Caco-2 (cell line): ENCODE measurements at regions not wholly inside any gene's neighbourhood (a gene's known extent, or its start where the extent isn't known, plus 50 kb on each side); places are given as distances from the start of the nearest gene placed in this dataset.

Experiments
- BruUV-seq: library from RNA; stranded (reverse); fragments of 400-500 nt; replicated peaks from 2 replicates; lab custom pipeline; 2021; lab: Mats Ljungman, UMichigan
- CTCF ChIA-PET: fragments of 300-600 bp; sonication (Branson Sonifier 250); formaldehyde crosslinking; loops from one replicate; lab custom pipeline; 2022; ENCODE audit warnings: antibody characterized with exemption; lab: Charles Lee
- POLR2A ChIA-PET: fragments of 300-600 bp; sonication (Branson Sonifier 250); formaldehyde crosslinking; loops from one replicate; lab custom pipeline; 2022; ENCODE audit warnings: antibody characterized with exemption; lab: Charles Lee
- DNase-seq, 2 experiments: peaks; one replicate each; pipeline versions ENCODE4 v3.0.0 to v3.0.0-alpha.2; 2020 to 2022
- H3K27me3 ChIP-seq: replicated peaks from 2 replicates; pipeline ENCODE4 v1.6.0; 2011; ENCODE audit warnings: low read length; ENCODE audit not compliant: control insufficient read depth, insufficient read depth
- H3K36me3 ChIP-seq: 2 replicates; pipeline ENCODE4 v1.5.1; 2011; ENCODE audit warnings: low read length; ENCODE audit not compliant: control insufficient read depth, insufficient read depth
- H3K4me1 ChIP-seq: fragments of 250-450 bp; sonication (Bioruptor Pico); 2 replicates; pipeline ENCODE4 v1.5.1; 2020; ENCODE audit warnings: mild to moderate bottlenecking
- H3K4me3 ChIP-seq: 2 replicates; pipeline ENCODE4 v1.5.1; 2011; ENCODE audit warnings: low read depth, mild to moderate bottlenecking, control low read depth, low read length
- H3K9me3 ChIP-seq: fragments of 250-450 bp; sonication (Bioruptor Pico); 2 replicates; pipeline ENCODE4 v1.5.1; 2020; ENCODE audit warnings: mild to moderate bottlenecking, moderate library complexity
- H3K27ac Mint-ChIP-seq: one replicate; pipeline ENCODE4 v1.8.0; 2022; ENCODE audit warnings: mixed read lengths; ENCODE audit not compliant: unreplicated experiment
- H3K27me3 Mint-ChIP-seq: one replicate; pipeline ENCODE4 v1.8.0; 2022; ENCODE audit warnings: mixed read lengths; ENCODE audit not compliant: insufficient read depth, unreplicated experiment
- H3K36me3 Mint-ChIP-seq: one replicate; pipeline ENCODE4 v1.8.0; 2022; ENCODE audit warnings: mild to moderate bottlenecking, mixed read lengths; ENCODE audit not compliant: insufficient read depth, unreplicated experiment
- H3K4me1 Mint-ChIP-seq: one replicate; pipeline ENCODE4 v1.8.0; 2022; ENCODE audit warnings: low read depth, mixed read lengths; ENCODE audit not compliant: unreplicated experiment
- H3K4me3 Mint-ChIP-seq: one replicate; pipeline ENCODE4 v1.8.0; 2022; ENCODE audit warnings: mild to moderate bottlenecking, moderate library complexity, mixed read lengths; ENCODE audit not compliant: unreplicated experiment
- H3K9me3 Mint-ChIP-seq: one replicate; pipeline ENCODE4 v1.8.0; 2022; ENCODE audit warnings: mixed read lengths; ENCODE audit not compliant: unreplicated experiment
- intact Hi-C: fragments of 100-400 bp; cut with micrococcal nuclease; formaldehyde crosslinking; loops from one replicate; pipeline ENCODE4 v1.10.0; 2022; ENCODE audit not compliant: unreplicated experiment
- TF ChIP-seq, protein P1 (sequence below), 2 experiments: fragments of 200-600 bp in 1 of 2; IDR thresholded peaks; 1 replicate in 1 of 2; 2 replicates in 1 of 2; pipeline versions ENCODE4 v1.5.1 to v1.8.0; 2011 to 2022; ENCODE audit warnings: antibody characterized with exemption in 1 of 2, control low read depth in 1 of 2, inconsistent platforms in 1 of 2, low read depth in 1 of 2, low read length in 1 of 2, mild to moderate bottlenecking in 1 of 2, moderate library complexity in 1 of 2; ENCODE audit not compliant: insufficient read depth in 1 of 2, severe bottlenecking in 1 of 2, unreplicated experiment in 1 of 2

DNA sequence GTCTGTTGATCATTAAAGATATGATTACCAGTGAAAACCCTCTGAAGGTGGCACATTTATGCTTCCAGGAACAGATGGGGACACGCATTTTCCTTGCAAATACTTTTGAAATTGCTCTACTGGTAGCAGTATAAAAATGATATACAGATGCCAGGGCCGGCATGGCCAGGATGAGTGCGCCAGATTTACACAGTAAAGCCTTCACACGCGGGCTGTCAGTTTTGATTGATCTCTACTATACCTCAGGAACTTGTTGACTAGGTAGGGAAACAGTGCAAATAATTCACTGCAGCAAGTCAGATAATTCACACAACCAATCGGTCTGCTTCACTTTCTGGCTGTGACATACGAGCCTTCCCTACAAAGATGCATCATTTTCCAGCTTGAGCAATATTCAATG, 123.2 kb upstream of the BARHL2 start:
- H3K4me3 ChIP-seq = no peak overlapping the region

DNA sequence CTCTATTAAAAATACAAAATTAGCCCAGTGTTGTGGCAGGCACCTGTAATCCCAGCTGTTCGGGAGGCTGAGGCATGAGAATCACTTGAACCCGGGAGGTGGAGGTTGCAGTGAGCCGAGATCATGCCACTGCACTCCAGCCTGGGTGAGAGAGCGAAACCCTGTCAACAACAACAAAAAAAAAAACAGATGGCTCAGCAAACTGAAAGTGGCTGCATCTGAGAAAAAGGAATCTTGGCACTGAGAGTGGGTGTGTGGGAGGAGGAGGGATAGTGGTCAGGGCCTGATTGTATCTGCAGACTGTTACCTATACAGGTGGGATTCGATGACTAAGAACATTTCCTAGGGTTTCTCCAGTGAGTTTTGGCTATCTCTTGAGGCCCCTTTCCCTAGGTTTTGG, 122.2 kb upstream of the BARHL2 start:
- no TSS peak for BruUV-seq
- Mint-ChIP-seq H3K27me3 (no peaks in the 10 kb centered on the region), H3K9me3 (no peaks in the 10 kb centered on the region), H3K4me3 (no peak overlapping the region), H3K36me3 (no peaks in the 10 kb centered on the region), H3K27ac (no peak overlapping the region), H3K4me1 (no peaks in the 10 kb centered on the region)
- Histone ChIP-seq H3K27me3 (no peaks in the 10 kb centered on the region), H3K4me1 (no peaks in the 10 kb centered on the region), H3K36me3 (no peaks in the 10 kb centered on the region), H3K9me3 (no peaks in the 10 kb centered on the region), H3K4me3 (no peak overlapping the region)
- no peak for DNase-seq
- intact Hi-C loops = no loop called here
- TF ChIP-seq, protein P1, sequence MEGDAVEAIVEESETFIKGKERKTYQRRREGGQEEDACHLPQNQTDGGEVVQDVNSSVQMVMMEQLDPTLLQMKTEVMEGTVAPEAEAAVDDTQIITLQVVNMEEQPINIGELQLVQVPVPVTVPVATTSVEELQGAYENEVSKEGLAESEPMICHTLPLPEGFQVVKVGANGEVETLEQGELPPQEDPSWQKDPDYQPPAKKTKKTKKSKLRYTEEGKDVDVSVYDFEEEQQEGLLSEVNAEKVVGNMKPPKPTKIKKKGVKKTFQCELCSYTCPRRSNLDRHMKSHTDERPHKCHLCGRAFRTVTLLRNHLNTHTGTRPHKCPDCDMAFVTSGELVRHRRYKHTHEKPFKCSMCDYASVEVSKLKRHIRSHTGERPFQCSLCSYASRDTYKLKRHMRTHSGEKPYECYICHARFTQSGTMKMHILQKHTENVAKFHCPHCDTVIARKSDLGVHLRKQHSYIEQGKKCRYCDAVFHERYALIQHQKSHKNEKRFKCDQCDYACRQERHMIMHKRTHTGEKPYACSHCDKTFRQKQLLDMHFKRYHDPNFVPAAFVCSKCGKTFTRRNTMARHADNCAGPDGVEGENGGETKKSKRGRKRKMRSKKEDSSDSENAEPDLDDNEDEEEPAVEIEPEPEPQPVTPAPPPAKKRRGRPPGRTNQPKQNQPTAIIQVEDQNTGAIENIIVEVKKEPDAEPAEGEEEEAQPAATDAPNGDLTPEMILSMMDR (IDR thresholded peaks at IDR 0.05; ENCODE audit: insufficient read depth in 1 of 2, low read depth in 1 of 2, low read length in 1 of 2, severe bottlenecking in 1 of 2, unreplicated experiment in 1 of 2) = no peak
- CTCF ChIA-PET = no interaction called here
- POLR2A ChIA-PET = no interaction called here

More for the DNA sequence above, 123.2 kb upstream of the BARHL2 start:
- Mint-ChIP-seq H3K27ac (no peak overlapping the region), H3K4me3 (no peak overlapping the region), H3K36me3 (no peaks in the 10 kb centered on the region), H3K4me1 (no peaks in the 10 kb centered on the region), H3K27me3 (no peaks in the 10 kb centered on the region), H3K9me3 (no peaks in the 10 kb centered on the region)
- TF ChIP-seq, protein P1 (IDR thresholded peaks at IDR 0.05; ENCODE audit: insufficient read depth in 1 of 2, low read depth in 1 of 2, low read length in 1 of 2, severe bottlenecking in 1 of 2, unreplicated experiment in 1 of 2) = no peak
- no peaks in the 10 kb centered on the region for H3K9me3 ChIP-seq
- H3K36me3 ChIP-seq = no peaks in the 10 kb centered on the region
- BruUV-seq = no TSS peak
- intact Hi-C loops = no loop called here
- H3K27me3 ChIP-seq = no peaks in the 10 kb centered on the region
- DNase-seq = no peak
- CTCF ChIA-PET = no interaction called here
- POLR2A ChIA-PET = no interaction called here
- no peaks in the 10 kb centered on the region for H3K4me1 ChIP-seq

DNA sequence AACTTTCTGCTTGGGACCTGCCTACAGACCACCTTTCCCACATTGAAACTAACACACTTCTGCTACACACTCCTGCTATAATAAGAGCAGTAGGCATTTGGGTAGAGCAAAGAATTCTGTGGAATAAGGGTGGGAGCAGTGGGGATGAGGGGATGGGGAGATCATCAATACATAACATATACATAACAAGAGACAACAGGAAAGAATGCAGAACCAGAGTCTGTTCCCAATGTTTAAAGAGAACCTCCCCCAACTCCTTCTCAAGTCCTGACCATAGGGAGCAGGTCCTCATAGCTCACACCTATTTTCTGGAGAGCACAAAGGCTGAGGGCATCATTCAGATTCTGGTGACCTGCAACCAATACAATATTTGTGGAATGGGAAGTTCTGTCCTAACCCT, 121.6 kb upstream of the BARHL2 start:
- H3K4me1 ChIP-seq = no peaks in the 10 kb centered on the region
- Mint-ChIP-seq H3K4me1 (no peaks in the 10 kb centered on the region), H3K9me3 (no peaks in the 10 kb centered on the region), H3K27ac (no peak overlapping the region), H3K4me3 (no peak overlapping the region), H3K36me3 (no peaks in the 10 kb centered on the region), H3K27me3 (no peaks in the 10 kb centered on the region)
- no peaks in the 10 kb centered on the region for H3K36me3 ChIP-seq
- H3K4me3 ChIP-seq = no peak overlapping the region
- no peaks in the 10 kb centered on the region for H3K27me3 ChIP-seq
- BruUV-seq = no TSS peak
- intact Hi-C loops = no loop called here
- POLR2A ChIA-PET = no interaction called here
- CTCF ChIA-PET = no interaction called here
- H3K9me3 ChIP-seq = no peaks in the 10 kb centered on the region
- DNase-seq = no peak
- TF ChIP-seq, protein P1 (IDR thresholded peaks at IDR 0.05; ENCODE audit: insufficient read depth in 1 of 2, low read depth in 1 of 2, low read length in 1 of 2, severe bottlenecking in 1 of 2, unreplicated experiment in 1 of 2) = no peak
